ENCODE measurements at regions not wholly inside any gene's neighbourhood (a gene's known extent, or its start where the extent isn't known, plus 50 kb on each side); places are given as distances from the start of the nearest gene placed in this dataset.

- TF ChIP-seq EGR1 (IDR thresholded peaks at IDR 0.05; ENCODE audit: low read depth) (no peak), RAD21 (IDR thresholded peaks at IDR 0.05; ENCODE audit: low read depth) (no peak), MAX (IDR thresholded peaks at IDR 0.05) (no peak), POLR2AphosphoS5 (IDR thresholded peaks at IDR 0.05; ENCODE audit: low read depth, low read length) (no peak), POLR2A (IDR thresholded peaks at IDR 0.05; ENCODE audit: borderline replicate concordance, extremely low read depth, insufficient read depth, insufficient read length) (no peak), TCF7L2 (IDR thresholded peaks at IDR 0.05; ENCODE audit: borderline replicate concordance, extremely low read depth, insufficient read depth, insufficient read length) (no peak), SRF (IDR thresholded peaks at IDR 0.05; ENCODE audit: low read depth) (no peak), CBX3 (IDR thresholded peaks at IDR 0.05; ENCODE audit: low read depth) (no peak), CEBPB (IDR thresholded peaks at IDR 0.05; ENCODE audit: low read depth) (no peak), EZH2phosphoT487 (IDR thresholded peaks at IDR 0.05; ENCODE audit: borderline replicate concordance) (no peak), REST (IDR thresholded peaks at IDR 0.05; ENCODE audit: low read depth) (no peak)
- TF ChIP-seq, protein P1, sequence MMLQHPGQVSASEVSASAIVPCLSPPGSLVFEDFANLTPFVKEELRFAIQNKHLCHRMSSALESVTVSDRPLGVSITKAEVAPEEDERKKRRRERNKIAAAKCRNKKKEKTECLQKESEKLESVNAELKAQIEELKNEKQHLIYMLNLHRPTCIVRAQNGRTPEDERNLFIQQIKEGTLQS (IDR thresholded peaks at IDR 0.05), result no peak
- TF ChIP-seq, protein P2, sequence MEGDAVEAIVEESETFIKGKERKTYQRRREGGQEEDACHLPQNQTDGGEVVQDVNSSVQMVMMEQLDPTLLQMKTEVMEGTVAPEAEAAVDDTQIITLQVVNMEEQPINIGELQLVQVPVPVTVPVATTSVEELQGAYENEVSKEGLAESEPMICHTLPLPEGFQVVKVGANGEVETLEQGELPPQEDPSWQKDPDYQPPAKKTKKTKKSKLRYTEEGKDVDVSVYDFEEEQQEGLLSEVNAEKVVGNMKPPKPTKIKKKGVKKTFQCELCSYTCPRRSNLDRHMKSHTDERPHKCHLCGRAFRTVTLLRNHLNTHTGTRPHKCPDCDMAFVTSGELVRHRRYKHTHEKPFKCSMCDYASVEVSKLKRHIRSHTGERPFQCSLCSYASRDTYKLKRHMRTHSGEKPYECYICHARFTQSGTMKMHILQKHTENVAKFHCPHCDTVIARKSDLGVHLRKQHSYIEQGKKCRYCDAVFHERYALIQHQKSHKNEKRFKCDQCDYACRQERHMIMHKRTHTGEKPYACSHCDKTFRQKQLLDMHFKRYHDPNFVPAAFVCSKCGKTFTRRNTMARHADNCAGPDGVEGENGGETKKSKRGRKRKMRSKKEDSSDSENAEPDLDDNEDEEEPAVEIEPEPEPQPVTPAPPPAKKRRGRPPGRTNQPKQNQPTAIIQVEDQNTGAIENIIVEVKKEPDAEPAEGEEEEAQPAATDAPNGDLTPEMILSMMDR (IDR thresholded peaks at IDR 0.05 in 2 of 3, conservative IDR thresholded peaks at IDR 0.05 in 1 of 3; ENCODE audit: borderline replicate concordance in 1 of 3, insufficient read depth in 1 of 3, low read depth in 2 of 3, low read length in 2 of 3), result no peak
These were observed 247.9 kb downstream of the DMRT2 start for GRCh38 chr9:1298046-1298445.

Measured in HCT116 (cell line).